Erythroblast (primary cell): ENCODE measurements at regions not wholly inside any gene's neighbourhood (a gene's known extent, or its start where the extent isn't known, plus 50 kb on each side); places are given as distances from the start of the nearest gene placed in this dataset.

Experiments
- DNase-seq, 2 experiments: peaks; one replicate each; lab custom pipeline; 2025; lab: John Stamatoyannopoulos, UW
- GATA1 ChIP-seq: IDR thresholded peaks from 2 replicates; pipeline ENCODE4 v1.6.1; 2011; ENCODE audit warnings: low read depth, mild to moderate bottlenecking, control low read depth, low read length, moderate library complexity
- POLR2A ChIP-seq: IDR thresholded peaks from 2 replicates; pipeline ENCODE4 v1.6.1; 2011; ENCODE audit warnings: mild to moderate bottlenecking, low read length

DNA sequence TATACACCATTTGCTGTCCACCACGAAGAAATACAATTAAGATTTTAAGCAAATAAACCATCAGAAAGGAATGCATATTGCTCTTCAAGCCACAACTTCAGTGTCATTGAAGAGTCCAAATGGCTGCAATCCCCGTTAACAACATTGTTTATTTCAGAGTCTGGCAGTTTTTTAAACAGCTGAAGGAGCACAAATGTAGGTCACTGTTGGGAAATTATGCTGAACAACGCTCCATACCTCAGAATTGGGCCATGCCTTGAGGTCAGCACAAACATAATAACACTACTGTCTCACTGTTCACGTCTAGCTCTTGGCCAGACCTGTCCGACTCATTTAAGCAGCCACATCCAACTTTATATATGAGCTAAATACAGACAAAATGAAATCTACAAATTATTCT is 453.9 kb upstream of the GHITM start:
- DNase-seq: no peak
- TF ChIP-seq GATA1 (no peak), POLR2A (no peak)

- no peak for TF ChIP-seq POLR2A
- TF ChIP-seq GATA1: no peak
- no peak for DNase-seq
Observed at GRCh38 chr10:83691791-83692596, 447.3 kb upstream of the GHITM start.

- DNase-seq: no peak
- TF ChIP-seq POLR2A: no peak
- TF ChIP-seq GATA1: no peak
Observed at GRCh38 chr10:83698899-83699298, 440.4 kb upstream of the GHITM start.

- TF ChIP-seq GATA1 (no peak), POLR2A (no peak)
- DNase-seq: no peak
Observed at GRCh38 chr10:83701799-83702198, 437.5 kb upstream of the GHITM start.

DNA sequence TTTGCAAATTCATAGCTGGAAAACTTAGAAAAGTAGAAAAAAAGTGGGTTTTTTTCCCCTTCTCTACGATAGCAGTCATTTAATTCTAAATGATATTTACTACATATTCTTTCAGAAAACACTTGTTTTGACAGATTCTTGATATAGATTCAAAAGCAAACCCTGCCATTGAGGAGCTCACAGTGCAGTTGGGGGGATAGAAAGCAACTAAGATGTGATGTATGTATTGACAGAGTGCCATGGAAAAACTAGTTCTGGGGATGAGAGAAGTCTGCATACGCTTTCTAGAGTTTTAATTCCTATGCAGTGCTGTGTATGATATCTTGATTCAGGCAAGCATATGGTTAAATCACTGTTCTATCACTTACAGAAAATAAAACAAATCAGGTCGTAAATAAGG is 436.6 kb upstream of the GHITM start:
- DNase-seq: no peak
- TF ChIP-seq GATA1: no peak
- TF ChIP-seq POLR2A: no peak

GRCh38 chr10:83706120-83706519 is 433.2 kb upstream of the GHITM start:
- no peak for TF ChIP-seq POLR2A
- no peak for TF ChIP-seq GATA1
- no peak for DNase-seq

GRCh38 chr10:83706952-83707582 is 432.2 kb upstream of the GHITM start:
- TF ChIP-seq POLR2A (no peak), GATA1 (no peak)
- no peak for DNase-seq

DNA sequence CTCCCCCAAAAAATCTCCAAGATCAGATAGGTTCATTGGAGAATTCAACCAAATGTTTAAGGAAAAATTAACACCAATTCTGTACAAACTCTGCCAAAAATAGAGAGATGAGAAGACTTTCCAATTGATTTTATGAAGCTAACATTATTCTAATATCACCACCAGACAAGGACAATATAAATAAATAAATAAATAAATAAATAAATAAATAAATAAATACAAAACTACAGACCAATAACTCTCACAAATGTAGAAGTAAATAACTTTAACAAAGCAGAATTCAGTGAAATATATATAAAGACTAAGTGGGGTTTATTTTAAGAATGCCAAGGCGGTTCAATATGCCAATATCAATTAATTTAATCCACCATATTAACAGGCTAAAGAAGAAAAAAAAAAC is 425.9 kb upstream of the GHITM start:
- DNase-seq: no peak
- TF ChIP-seq GATA1: no peak
- TF ChIP-seq POLR2A: no peak

DNA sequence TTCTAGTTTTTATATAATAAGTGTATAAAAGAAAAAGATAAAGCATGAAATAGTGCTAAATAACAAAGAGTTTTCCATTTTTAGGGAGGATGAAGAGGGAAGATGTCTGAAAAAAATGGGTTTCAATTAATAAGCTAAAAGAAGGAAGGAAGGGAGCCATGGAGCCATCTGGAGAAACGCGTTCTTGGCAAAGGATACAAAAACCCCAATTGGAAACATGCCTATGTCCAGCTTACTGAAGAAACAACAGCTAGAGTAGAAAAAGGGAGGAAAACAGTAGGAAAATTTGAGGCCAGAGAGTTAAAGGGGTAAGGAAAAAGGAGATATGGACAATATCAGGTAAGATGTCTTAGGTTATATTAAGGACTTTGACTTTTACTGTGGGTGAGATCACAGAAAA is 416.2 kb upstream of the GHITM start:
- DNase-seq: no peak
- TF ChIP-seq POLR2A: no peak
- TF ChIP-seq GATA1: no peak

- TF ChIP-seq GATA1 (no peak), POLR2A (no peak)
- no peak for DNase-seq
Observed at GRCh38 chr10:83724471-83725241, 414.7 kb upstream of the GHITM start.

GRCh38 chr10:83725567-83725966 is 413.7 kb upstream of the GHITM start:
- no peak for DNase-seq

DNA sequence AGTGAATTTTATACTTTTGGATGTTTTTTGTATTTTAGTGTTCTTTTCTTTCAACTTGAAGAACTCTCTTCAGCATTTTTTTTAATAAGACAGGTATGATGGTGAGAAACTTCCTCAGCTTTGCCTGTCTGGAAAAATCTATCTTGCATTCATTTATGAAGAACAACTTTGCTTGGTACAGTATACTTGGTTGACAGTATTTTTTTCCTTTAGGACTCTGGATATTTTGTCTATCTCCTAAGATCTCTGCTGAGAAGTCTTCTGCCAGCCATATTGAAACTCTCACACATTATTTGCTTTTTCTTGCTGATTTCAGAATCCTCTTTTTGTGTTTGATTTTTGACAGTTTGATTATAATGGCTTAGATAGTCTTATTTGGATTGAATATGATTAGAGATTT is 405.0 kb upstream of the GHITM start:
- TF ChIP-seq POLR2A (no peak), GATA1 (no peak)
- DNase-seq: no peak

More at GRCh38 chr10:83725567-83725966, 413.7 kb upstream of the GHITM start:
- no peak for TF ChIP-seq GATA1
- no peak for TF ChIP-seq POLR2A

DNA sequence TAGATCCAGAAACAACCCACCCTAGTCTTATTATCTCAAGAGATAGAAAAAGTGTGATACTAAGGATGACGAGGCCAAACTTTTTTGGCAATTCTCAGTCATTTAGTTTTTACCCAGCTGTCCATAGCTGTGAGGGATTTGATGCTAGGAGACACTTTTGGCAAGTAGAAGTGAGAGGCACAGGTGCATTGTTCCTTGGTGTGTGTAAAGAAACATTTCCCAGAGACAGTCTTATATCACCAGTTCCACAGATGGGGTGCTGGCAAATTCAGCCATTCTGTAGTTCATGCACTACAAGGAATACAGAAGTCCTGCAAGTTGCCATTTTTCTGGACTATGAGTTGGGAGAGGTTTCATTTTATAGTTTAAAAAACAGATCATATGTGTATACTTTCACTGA is 403.3 kb upstream of the GHITM start:
- TF ChIP-seq POLR2A (no peak), GATA1 (no peak)

DNA sequence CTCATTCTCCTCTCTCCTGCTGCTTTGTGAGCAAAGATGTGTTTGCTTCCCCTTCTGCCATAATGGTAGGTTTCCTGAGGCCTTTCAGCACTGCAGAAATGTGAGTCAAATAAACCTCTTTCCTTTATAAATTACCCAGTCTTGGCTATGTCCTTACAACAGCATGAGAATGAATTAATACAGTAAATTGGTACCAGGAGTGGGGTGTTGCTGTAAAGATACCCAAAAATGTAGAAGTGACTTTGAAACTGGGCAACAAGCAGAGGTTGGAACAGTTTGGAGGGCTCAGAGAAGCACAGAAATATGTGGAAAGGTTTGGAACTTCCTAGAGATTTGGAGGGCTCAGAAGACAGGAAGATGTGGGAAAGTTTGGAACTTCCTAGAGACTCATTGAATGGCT is 388.7 kb upstream of the GHITM start:
- DNase-seq: no peak
- no peak for TF ChIP-seq GATA1
- TF ChIP-seq POLR2A: no peak

More for the DNA sequence above, 403.3 kb upstream of the GHITM start:
- no peak for DNase-seq

GRCh38 chr10:83753490-83753889 is 385.8 kb upstream of the GHITM start:
- TF ChIP-seq POLR2A: no peak

More at GRCh38 chr10:83753490-83753889, 385.8 kb upstream of the GHITM start:
- no peak for DNase-seq
